CD14-positive monocyte (primary cell): ENCODE measurements at regions not wholly inside any gene's neighbourhood (a gene's known extent, or its start where the extent isn't known, plus 50 kb on each side); places are given as distances from the start of the nearest gene placed in this dataset.
A peak's percentile ranks its signal among the peaks of the same experiment; 100 is the strongest.
"Not testable (repeated sequence)": the region's sequence is repeated elsewhere in the genome, so short reads cannot be mapped to it uniquely, and the experiment has no call there.

ENCODE experiments used
- DNase-seq, 3 donors: peaks; one replicate each; pipeline ENCODE4 v3.0.0-alpha.2; 2011 to 2022
- H2AFZ ChIP-seq: 2 replicates; pipeline ENCODE4 v1.6.0; 2012; ENCODE audit warnings: mild to moderate bottlenecking, low read depth, low read length, inconsistent platforms; ENCODE audit not compliant: insufficient read depth, poor library complexity, severe bottlenecking
- H3K27ac ChIP-seq, 2 donors: 1 replicate in 1 of 2; 2 replicates in 1 of 2; pipeline ENCODE4 v1.5.1; 2012 to 2013; ENCODE audit warnings: low read length in 2 of 2, control low read depth in 1 of 2, inconsistent platforms in 1 of 2, low read depth in 1 of 2, mild to moderate bottlenecking in 1 of 2
- H3K27me3 ChIP-seq, 2 donors: one replicate each; pipeline versions ENCODE4 v1.6.0 to v1.6.1; 2011 to 2013; ENCODE audit warnings: low read length in 2 of 2; ENCODE audit not compliant: control insufficient read depth in 2 of 2, insufficient read depth in 2 of 2
- H3K36me3 ChIP-seq, 2 donors: replicated peaks in 1 of 2; 1 replicate in 1 of 2; 2 replicates in 1 of 2; pipeline versions ENCODE4 v1.5.1 to v1.6.1; 2012 to 2013; ENCODE audit warnings: low read length in 2 of 2, control low read depth in 1 of 2, inconsistent platforms in 1 of 2, mild to moderate bottlenecking in 1 of 2; ENCODE audit not compliant: insufficient read depth in 2 of 2, control insufficient read depth in 1 of 2
- H3K4me1 ChIP-seq, 2 donors: 1 replicate in 1 of 2; 2 replicates in 1 of 2; pipeline versions ENCODE4 v1.5.1 to v1.6.1; 2012 to 2013; ENCODE audit warnings: low read length in 2 of 2, control low read depth in 1 of 2, inconsistent platforms in 1 of 2, mild to moderate bottlenecking in 1 of 2, moderate library complexity in 1 of 2; ENCODE audit not compliant: insufficient read depth in 2 of 2, control insufficient read depth in 1 of 2
- H3K4me2 ChIP-seq: replicated peaks from 2 replicates; pipeline ENCODE3; 2012; ENCODE audit warnings: low read length, moderate library complexity, mild to moderate bottlenecking; ENCODE audit not compliant: poor library complexity, severe bottlenecking; ENCODE audit errors: extremely low read depth
- H3K4me3 ChIP-seq, 3 experiments: fragments of 200-600 bp in 1 of 3; sonication (generic) in 1 of 3; replicated peaks in 1 of 3; 1 replicate in 2 of 3; 2 replicates in 1 of 3; pipeline ENCODE4 v1.5.1; 2011 to 2013; ENCODE audit warnings: low read length in 3 of 3, mild to moderate bottlenecking in 3 of 3, control low read depth in 2 of 3, low read depth in 2 of 3, inconsistent platforms in 1 of 3, moderate library complexity in 1 of 3
- H3K79me2 ChIP-seq: 2 replicates; pipeline ENCODE4 v1.6.0; 2012; ENCODE audit warnings: mild to moderate bottlenecking, control low read depth, inconsistent platforms, low read length, moderate library complexity; ENCODE audit not compliant: insufficient read depth
- H3K9ac ChIP-seq: 2 replicates; pipeline ENCODE4 v1.6.0; 2017; ENCODE audit warnings: low read length, mild to moderate bottlenecking; ENCODE audit not compliant: insufficient read depth, poor library complexity, severe bottlenecking
- H3K9me3 ChIP-seq, 2 donors: replicated peaks in 1 of 2; 1 replicate in 1 of 2; 2 replicates in 1 of 2; pipeline versions ENCODE4 v1.5.1 to v1.6.1; 2012 to 2013; ENCODE audit warnings: low read length in 2 of 2, control low read depth in 1 of 2; ENCODE audit not compliant: control insufficient read depth in 1 of 2, insufficient read depth in 1 of 2
- H4K20me1 ChIP-seq: 2 replicates; pipeline ENCODE4 v1.6.0; 2012; ENCODE audit warnings: mild to moderate bottlenecking, low read length, control low read depth, moderate library complexity; ENCODE audit not compliant: insufficient read depth
- H3K27ac Mint-ChIP-seq, 7 donors: one replicate each; pipeline ENCODE4 v1.8.0; 2020; ENCODE audit warnings: mild to moderate bottlenecking in 7 of 7, mixed read lengths in 7 of 7, moderate library complexity in 6 of 7, inconsistent platforms in 2 of 7
- H3K27me3 Mint-ChIP-seq, 3 donors: one replicate each; pipeline ENCODE4 v1.8.0; 2021 to 2022; ENCODE audit warnings: low read depth in 3 of 3, mild to moderate bottlenecking in 3 of 3, mixed read lengths in 3 of 3, moderate library complexity in 3 of 3, inconsistent platforms in 1 of 3
- H3K36me3 Mint-ChIP-seq, 2 donors: one replicate each; pipeline ENCODE4 v1.8.0; 2020; ENCODE audit warnings: mixed read lengths in 2 of 2, inconsistent platforms in 1 of 2, mild to moderate bottlenecking in 1 of 2
- H3K4me1 Mint-ChIP-seq: one replicate; pipeline ENCODE4 v1.8.0; 2020; ENCODE audit warnings: mild to moderate bottlenecking, mixed read lengths
- H3K4me3 Mint-ChIP-seq, 2 donors: one replicate each; pipeline ENCODE4 v1.8.0; 2020; ENCODE audit warnings: mild to moderate bottlenecking in 2 of 2, mixed read lengths in 2 of 2, moderate library complexity in 1 of 2
- H3K9me3 Mint-ChIP-seq, 7 donors: one replicate each; pipeline ENCODE4 v1.8.0; 2020 to 2022; ENCODE audit warnings: mixed read lengths in 7 of 7, mild to moderate bottlenecking in 6 of 7, moderate library complexity in 6 of 7, inconsistent platforms in 2 of 7
- CTCF ChIP-seq: fragments of 200-600 bp; IDR thresholded peaks from one replicate; pipeline ENCODE4 v1.8.0; 2022; ENCODE audit warnings: antibody characterized with exemption, mild to moderate bottlenecking
- WGBS: methylation state at CpG from one replicate; pipeline ENCODE4 v1.1.5; 2013; ENCODE audit warnings: missing lambda C conversion rate; ENCODE audit not compliant: insufficient coverage; 5-methylcytosine and 5-hydroxymethylcytosine counted together
- intact Hi-C, 2 donors: fragments of 100-400 bp; cut with micrococcal nuclease; formaldehyde crosslinking; loops; one replicate each; pipeline versions ENCODE4 v1.15.0 to v1.15.1; 2023

DNA sequence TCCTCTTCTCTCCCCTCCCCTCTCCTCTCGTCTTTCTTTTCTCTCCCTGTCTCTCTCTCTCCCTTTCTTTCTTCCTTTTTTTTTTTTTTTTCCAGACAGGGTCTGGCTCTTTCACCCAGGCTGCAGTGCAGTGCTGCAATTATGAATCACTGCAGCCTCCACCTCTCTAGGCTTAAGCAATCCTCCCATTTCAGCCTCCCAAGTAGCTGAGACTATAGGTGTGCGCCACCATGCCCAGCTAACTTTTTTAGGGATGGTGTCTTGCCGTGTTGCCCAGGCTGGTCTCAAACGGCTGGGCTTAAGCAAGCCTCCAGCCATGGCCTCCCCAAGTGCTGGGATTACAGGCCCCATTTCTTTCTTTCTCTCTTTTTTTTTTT is 59.9 kb upstream of the NCOA3 start:
- Histone ChIP-seq H2AFZ (no peak overlapping the region), H3K27me3 (no peaks in the 10 kb centered on the region), H3K4me2 (no peak overlapping the region), H4K20me1 (no peaks in the 10 kb centered on the region), H3K9ac (no peak overlapping the region), H3K79me2 (no peaks in the 10 kb centered on the region), H3K27ac (no peak overlapping the region), H3K4me3 (no peak overlapping the region), H3K4me1 (peaks cover 26 to 27% of the 10 kb centered on the region in 2 donors), H3K36me3 (no peaks in the 10 kb centered on the region), H3K9me3 (no peaks in the 10 kb centered on the region)
- Mint-ChIP-seq H3K9me3 (peaks cover 0 to 2% (median 0%) of the 10 kb centered on the region in 7 donors), H3K36me3 (no peaks in the 10 kb centered on the region), H3K4me1 (peaks cover 22% of the 10 kb centered on the region), H3K27ac (no peak overlapping the region), H3K4me3 (no peak overlapping the region), H3K27me3 (peaks cover 0 to 7% (median 5%) of the 10 kb centered on the region in 3 donors)
- 90% methylated on average over 2 of the region's 4 CpGs for WGBS
- intact Hi-C loops = no loop called here
- DNase-seq = no peak
- no peak for TF ChIP-seq CTCF

DNA sequence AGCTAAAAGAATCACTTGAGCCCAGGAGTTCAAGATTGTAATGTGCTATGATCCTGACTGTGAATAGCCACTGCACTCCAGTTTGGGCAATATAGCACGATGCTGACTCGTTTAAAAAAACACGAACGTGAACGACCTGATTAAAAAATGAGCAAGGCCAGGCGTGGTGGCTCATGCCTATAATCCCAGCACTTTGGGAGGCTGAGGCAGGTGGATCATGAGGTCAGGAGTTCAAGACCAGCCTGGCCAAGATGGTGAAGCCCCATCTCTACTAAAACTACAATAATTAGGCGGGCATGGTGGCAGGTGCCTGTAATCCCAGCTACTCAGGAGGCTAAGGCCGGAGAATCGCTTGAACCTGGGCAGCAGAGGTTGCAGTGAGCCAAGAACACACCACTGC is 58.6 kb upstream of the NCOA3 start:
- H3K79me2 ChIP-seq, H3K4me2 ChIP-seq, H4K20me1 ChIP-seq, H3K4me3 ChIP-seq, H3K27me3 ChIP-seq, H2AFZ ChIP-seq, H3K4me3 Mint-ChIP-seq, DNase-seq, H3K9me3 ChIP-seq, intact Hi-C loops, H3K9ac ChIP-seq, H3K27me3 Mint-ChIP-seq, H3K9me3 Mint-ChIP-seq, H3K36me3 ChIP-seq, H3K27ac ChIP-seq, H3K36me3 Mint-ChIP-seq: not testable (repeated sequence)
- Mint-ChIP-seq H3K27ac (peak overlapping the region in 1 of 7 donors; percentile 52), H3K4me1 (peaks cover 21% of the 10 kb centered on the region)
- H3K4me1 ChIP-seq = peaks cover 23% of the 10 kb centered on the region in 2 donors
- WGBS = 97% methylated on average over 5 of the region's 9 CpGs
